Ascending aorta (tissue), 2 donors: ENCODE measurements at regions not wholly inside any gene's neighbourhood (a gene's known extent, or its start where the extent isn't known, plus 50 kb on each side); places are given as distances from the start of the nearest gene placed in this dataset.

Experiments used
- DNase-seq, 2 donors: peaks; one replicate each; pipeline ENCODE4 v3.0.0-alpha.2; 2019; ENCODE audit warnings: low spot score in 2 of 2
- H3K27ac ChIP-seq, 2 donors: fragments of 200-600 bp; sonication (generic); one replicate each; pipeline ENCODE4 v1.5.1; 2016 to 2017; ENCODE audit warnings: mild to moderate bottlenecking in 1 of 2
- H3K27me3 ChIP-seq: fragments of 200-600 bp; sonication (generic); one replicate; pipeline ENCODE4 v1.5.1; 2017
- H3K36me3 ChIP-seq, 2 donors: fragments of 200-600 bp; sonication (generic); one replicate each; pipeline ENCODE4 v1.5.1; 2016
- H3K4me1 ChIP-seq, 2 donors: fragments of 200-600 bp; sonication (generic); one replicate each; pipeline ENCODE4 v1.5.1; 2016 to 2017; ENCODE audit warnings: mild to moderate bottlenecking in 1 of 2
- H3K4me3 ChIP-seq, 2 donors: fragments of 200-600 bp; sonication (generic); one replicate each; pipeline ENCODE4 v1.5.1; 2016 to 2017; ENCODE audit warnings: mild to moderate bottlenecking in 1 of 2
- H3K9me3 ChIP-seq, 2 donors: fragments of 200-600 bp; sonication (generic); one replicate each; pipeline ENCODE4 v1.5.1; 2016
- CTCF ChIP-seq, 3 experiments: fragments of 200-600 bp in 2 of 3; fragments of 450-650 bp in 1 of 3; sonication (generic) in 2 of 3; IDR thresholded peaks; one replicate each; pipeline ENCODE4 v1.5.1; 2016 to 2019; ENCODE audit warnings: antibody characterized with exemption in 3 of 3, mild to moderate bottlenecking in 1 of 3, moderate library complexity in 1 of 3
- intact Hi-C: fragments of 100-400 bp; cut with DNase I; formaldehyde crosslinking; loops from one replicate; pipeline ENCODE4 v1.15.1; 2023

DNA sequence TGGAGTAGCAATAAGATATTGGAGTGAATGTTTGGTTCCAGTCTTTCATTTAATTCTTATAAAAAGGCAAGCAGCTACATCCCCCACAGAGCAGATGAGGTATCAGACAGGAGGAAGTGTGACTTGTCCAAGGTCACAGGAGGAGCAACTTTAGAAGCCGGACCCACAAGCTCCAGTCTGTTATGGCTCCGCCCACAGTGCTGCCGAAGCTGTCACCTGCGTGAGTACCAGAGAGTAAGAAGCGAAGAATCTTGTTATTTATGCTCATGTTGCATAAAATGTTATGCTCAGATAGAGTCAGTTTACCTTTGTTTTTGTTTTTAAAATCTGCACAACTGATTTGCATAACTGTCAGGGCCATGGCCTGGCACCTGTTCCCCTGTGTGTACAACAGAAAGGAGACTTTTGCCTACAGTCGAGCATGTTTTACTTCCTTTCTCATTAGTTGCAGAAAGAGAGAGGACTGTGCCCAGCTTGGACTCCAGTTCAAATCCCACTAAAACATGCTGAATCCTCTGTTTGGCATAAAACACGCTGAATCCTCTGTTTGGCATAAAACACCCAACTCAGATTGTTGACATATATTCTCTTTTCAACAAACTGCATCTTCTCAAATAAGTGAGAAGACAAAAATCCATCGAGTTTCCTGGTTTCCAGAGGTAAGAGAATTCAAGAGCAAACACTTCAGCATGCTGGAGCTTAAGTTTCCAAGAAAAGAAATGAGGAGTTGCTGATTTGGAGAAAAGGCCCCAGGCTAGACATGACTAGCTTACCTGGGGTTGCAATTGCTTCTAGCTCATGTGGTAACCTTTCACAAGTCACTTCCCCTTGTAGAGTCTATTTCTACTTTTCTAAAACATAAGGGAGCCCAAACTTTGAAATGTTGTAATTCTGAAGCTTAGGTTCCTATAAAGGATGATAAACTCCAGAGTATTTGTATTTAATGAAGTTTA lies 409.8 kb upstream of the ZMIZ1 start:
- Histone ChIP-seq H3K36me3 (no peaks in the 10 kb centered on the region), H3K4me3 (no peak overlapping the region), H3K27ac (no peak overlapping the region), H3K4me1 (no peaks in the 10 kb centered on the region), H3K9me3 (peaks cover 0 to 3% of the 10 kb centered on the region in 2 donors), H3K27me3 (no peaks in the 10 kb centered on the region)
- TF ChIP-seq CTCF (IDR thresholded peaks at IDR 0.05) = no peak
- intact Hi-C loops = loop anchor here (5.0 kb wide), 3 partner anchors 357 to 612 kb away; no protein-coding TSS in a partner anchor
- no peak for DNase-seq

GRCh38 chr10:78659598-78659967 lies 409.2 kb upstream of the ZMIZ1 start:
- DNase-seq = no peak
- peaks cover 0 to 9% of the 10 kb centered on the region in 2 donors for H3K9me3 ChIP-seq
- TF ChIP-seq CTCF (IDR thresholded peaks at IDR 0.05) = no peak
- no peak overlapping the region for H3K4me3 ChIP-seq
- intact Hi-C loops = loop anchor here (5.0 kb wide), 3 partner anchors 357 to 612 kb away; no protein-coding TSS in a partner anchor
- no peaks in the 10 kb centered on the region for H3K27me3 ChIP-seq
- no peak overlapping the region for H3K27ac ChIP-seq
- H3K36me3 ChIP-seq = no peaks in the 10 kb centered on the region
- H3K4me1 ChIP-seq = no peaks in the 10 kb centered on the region

- Histone ChIP-seq H3K4me1 (no peaks in the 10 kb centered on the region), H3K9me3 (peaks cover 0 to 13% of the 10 kb centered on the region in 2 donors), H3K27me3 (no peaks in the 10 kb centered on the region), H3K27ac (no peak overlapping the region), H3K4me3 (no peak overlapping the region), H3K36me3 (no peaks in the 10 kb centered on the region)
- no peak for DNase-seq
- no peak for TF ChIP-seq CTCF (IDR thresholded peaks at IDR 0.05)
- intact Hi-C loops = loop anchor here (10.0 kb wide), 1 partner anchor 534 kb away; no protein-coding TSS in a partner anchor
Observed at GRCh38 chr10:78660446-78661106, 408.2 kb upstream of the ZMIZ1 start.

DNA sequence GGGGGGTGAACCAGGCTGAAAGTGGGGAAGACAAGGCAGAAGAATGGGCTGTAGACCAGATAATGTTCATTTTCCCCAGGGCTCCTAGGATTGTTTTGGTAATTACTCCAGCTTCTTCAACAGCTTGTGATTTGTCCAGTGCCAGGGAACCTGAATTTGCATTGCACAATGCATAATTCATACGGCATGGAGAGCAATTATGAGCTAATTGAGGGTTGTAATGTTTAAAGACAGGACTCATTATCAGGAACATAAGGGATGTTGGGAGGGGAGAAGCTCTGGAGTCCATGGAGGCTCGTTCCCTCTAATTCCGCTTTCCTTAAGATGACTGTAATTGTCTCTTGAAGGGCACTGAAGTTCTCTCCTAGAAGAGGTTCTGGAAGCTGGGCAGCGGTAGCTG lies 405.0 kb upstream of the ZMIZ1 start:
- Histone ChIP-seq H3K36me3 (no peaks in the 10 kb centered on the region), H3K9me3 (peaks cover 0 to 17% of the 10 kb centered on the region in 2 donors), H3K4me1 (no peaks in the 10 kb centered on the region), H3K4me3 (no peak overlapping the region), H3K27me3 (no peaks in the 10 kb centered on the region), H3K27ac (no peak overlapping the region)
- DNase-seq = no peak
- TF ChIP-seq CTCF (IDR thresholded peaks at IDR 0.05) = no peak
- intact Hi-C loops = loop anchor here (10.0 kb wide), 1 partner anchor 531 kb away; no protein-coding TSS in a partner anchor

DNA sequence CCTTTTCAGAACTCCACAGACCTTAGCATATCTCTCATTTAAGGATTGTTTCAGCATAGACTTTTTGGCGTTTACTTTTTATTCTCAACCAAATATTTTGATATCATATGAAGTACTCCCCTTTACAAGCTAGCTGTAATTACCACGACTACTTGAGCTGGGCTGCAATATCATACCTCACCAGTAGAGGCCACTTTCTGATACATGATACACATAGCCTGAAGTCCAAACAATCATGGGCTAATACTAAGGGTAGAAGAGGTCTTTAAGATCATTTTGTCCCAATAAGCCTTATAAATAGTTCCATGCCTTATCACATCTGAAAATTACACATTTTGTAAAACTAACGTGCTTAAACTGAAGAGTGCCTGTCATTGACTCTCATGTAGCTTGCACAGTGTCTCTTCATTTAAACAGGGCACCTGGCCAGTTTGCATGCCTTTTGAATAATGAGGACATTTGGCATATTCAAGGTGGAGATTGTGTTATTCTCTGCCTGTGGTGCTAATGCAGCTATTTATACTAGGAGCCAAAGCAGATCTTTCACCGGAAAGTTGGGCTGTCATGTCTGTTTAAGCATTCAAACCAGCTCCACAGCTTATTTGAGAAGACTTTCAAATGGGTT lies 403.7 kb upstream of the ZMIZ1 start:
- intact Hi-C loops = loop anchor here (10.0 kb wide), 1 partner anchor 530 kb away; no protein-coding TSS in a partner anchor
- H3K27ac ChIP-seq = no peak overlapping the region
- peak in 2 of 3 experiments; percentile 17 to 39 for TF ChIP-seq CTCF (IDR thresholded peaks at IDR 0.05)

More for the DNA sequence above, 403.7 kb upstream of the ZMIZ1 start:
- Histone ChIP-seq H3K36me3 (no peaks in the 10 kb centered on the region), H3K27me3 (no peaks in the 10 kb centered on the region), H3K4me3 (no peak overlapping the region), H3K4me1 (no peaks in the 10 kb centered on the region), H3K9me3 (peaks cover 0 to 17% of the 10 kb centered on the region in 2 donors)
- no peak for DNase-seq
